ENCODE measurements at regions not wholly inside any gene's neighbourhood (a gene's known extent, or its start where the extent isn't known, plus 50 kb on each side); places are given as distances from the start of the nearest gene placed in this dataset.

GRCh38 chrX:95218976-95219375 is 1465.7 kb upstream of the DIAPH2 start:
- ATAC-seq (ENCODE audit: low read depth) (no peak), DNase-seq (no peak)
- H3K27ac Mint-ChIP-seq, result no peak overlapping the region
- H3K27me3 Mint-ChIP-seq, result no peaks in the 10 kb centered on the region
- POLR2A ChIA-PET, result no interaction called here
- no peaks in the 10 kb centered on the region for H3K36me3 Mint-ChIP-seq
- no peaks in the 10 kb centered on the region for H3K9me3 Mint-ChIP-seq
- no peaks in the 10 kb centered on the region for H3K4me1 Mint-ChIP-seq
- no peak overlapping the region for H3K4me3 Mint-ChIP-seq

DNA sequence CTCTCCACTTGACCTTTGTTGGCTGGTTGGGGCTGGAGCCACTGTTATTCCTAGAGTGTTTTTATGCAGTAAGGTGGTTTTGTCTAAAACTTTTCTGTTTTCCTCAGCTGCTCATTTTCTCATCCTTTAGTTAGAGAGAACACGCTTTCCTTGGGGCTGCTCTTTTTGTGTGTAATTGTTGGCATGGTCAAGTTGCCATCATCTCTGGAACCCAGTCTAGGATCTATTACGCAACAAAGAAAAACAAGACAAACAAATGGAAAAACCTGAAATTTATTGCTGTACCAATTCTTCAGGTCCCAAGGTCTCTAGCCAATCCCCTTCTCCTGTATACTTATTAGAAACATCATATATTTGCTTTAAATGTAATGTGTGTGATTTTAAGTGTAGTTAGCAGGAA is 1436.3 kb upstream of the DIAPH2 start:
- POLR2A ChIA-PET, result no interaction called here
- DNase-seq (no peak), ATAC-seq (ENCODE audit: low read depth) (no peak)
- H3K4me1 Mint-ChIP-seq, result no peaks in the 10 kb centered on the region
- H3K27ac Mint-ChIP-seq, result no peak overlapping the region
- H3K27me3 Mint-ChIP-seq, result no peaks in the 10 kb centered on the region
- peaks cover 2% of the 10 kb centered on the region for H3K9me3 Mint-ChIP-seq
- H3K4me3 Mint-ChIP-seq, result no peak overlapping the region
- H3K36me3 Mint-ChIP-seq, result no peaks in the 10 kb centered on the region

DNA sequence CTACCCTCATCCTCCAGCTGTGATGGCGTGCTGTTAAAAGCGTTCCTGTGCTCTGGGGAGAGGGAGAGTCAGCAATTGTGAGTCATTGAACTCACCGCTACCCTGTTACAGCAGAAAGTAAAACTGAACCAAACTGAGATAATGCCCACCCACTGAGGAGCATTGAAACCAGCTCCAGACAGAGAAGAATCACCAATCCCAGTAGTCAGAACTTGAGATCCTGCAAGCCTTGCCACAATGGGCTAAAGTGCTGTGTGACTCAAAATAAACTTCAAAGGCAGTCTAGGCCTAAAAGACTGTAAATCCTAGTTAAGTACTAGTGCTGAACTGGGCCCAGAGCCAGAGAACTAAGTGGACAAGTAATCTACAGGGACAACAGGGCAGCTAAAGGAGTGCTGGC is 1394.2 kb upstream of the DIAPH2 start:
- ATAC-seq (ENCODE audit: low read depth), result no peak
- no peak overlapping the region for H3K27ac Mint-ChIP-seq

GRCh38 chrX:95291561-95291960 is 1393.1 kb upstream of the DIAPH2 start:
- H3K27ac Mint-ChIP-seq, result no peak overlapping the region
- no peak overlapping the region for H3K4me3 Mint-ChIP-seq
- POLR2A ChIA-PET, result no interaction called here
- H3K4me1 Mint-ChIP-seq, result no peaks in the 10 kb centered on the region
- H3K9me3 Mint-ChIP-seq, result no peaks in the 10 kb centered on the region
- ATAC-seq (ENCODE audit: low read depth) (no peak), DNase-seq (no peak)
- no peaks in the 10 kb centered on the region for H3K36me3 Mint-ChIP-seq
- H3K27me3 Mint-ChIP-seq, result no peaks in the 10 kb centered on the region

More for the DNA sequence above, 1394.2 kb upstream of the DIAPH2 start:
- Mint-ChIP-seq H3K4me1 (no peaks in the 10 kb centered on the region), H3K36me3 (no peaks in the 10 kb centered on the region), H3K27me3 (no peaks in the 10 kb centered on the region), H3K9me3 (no peaks in the 10 kb centered on the region), H3K4me3 (no peak overlapping the region)
- POLR2A ChIA-PET, result no interaction called here
- no peak for DNase-seq

- Mint-ChIP-seq H3K4me3 (no peak overlapping the region), H3K36me3 (no peaks in the 10 kb centered on the region), H3K4me1 (no peaks in the 10 kb centered on the region), H3K27me3 (no peaks in the 10 kb centered on the region), H3K9me3 (no peaks in the 10 kb centered on the region), H3K27ac (no peak overlapping the region)
- ATAC-seq (ENCODE audit: low read depth) (no peak), DNase-seq (no peak)
- POLR2A ChIA-PET, result no interaction called here
Measured at GRCh38 chrX:95318882-95319281, 1365.8 kb upstream of the DIAPH2 start.

- Mint-ChIP-seq H3K27me3 (no peaks in the 10 kb centered on the region), H3K9me3 (no peaks in the 10 kb centered on the region), H3K27ac (no peak overlapping the region), H3K4me3 (no peak overlapping the region), H3K4me1 (no peaks in the 10 kb centered on the region), H3K36me3 (no peaks in the 10 kb centered on the region)
- ATAC-seq (ENCODE audit: low read depth) (no peak), DNase-seq (no peak)
- POLR2A ChIA-PET, result no interaction called here
Measured at GRCh38 chrX:95325185-95325584, 1359.5 kb upstream of the DIAPH2 start.

GRCh38 chrX:95330292-95330691 is 1354.3 kb upstream of the DIAPH2 start:
- Mint-ChIP-seq H3K9me3 (no peaks in the 10 kb centered on the region), H3K36me3 (no peaks in the 10 kb centered on the region), H3K27ac (no peak overlapping the region), H3K27me3 (no peaks in the 10 kb centered on the region), H3K4me1 (no peaks in the 10 kb centered on the region), H3K4me3 (no peak overlapping the region)
- POLR2A ChIA-PET, result no interaction called here
- ATAC-seq (ENCODE audit: low read depth) (no peak), DNase-seq (no peak)

- POLR2A ChIA-PET, result no interaction called here
- DNase-seq (no peak), ATAC-seq (ENCODE audit: low read depth) (no peak)
- H3K9me3 Mint-ChIP-seq, result no peaks in the 10 kb centered on the region
- no peak overlapping the region for H3K27ac Mint-ChIP-seq
- H3K4me3 Mint-ChIP-seq, result no peak overlapping the region
- no peaks in the 10 kb centered on the region for H3K27me3 Mint-ChIP-seq
- no peaks in the 10 kb centered on the region for H3K4me1 Mint-ChIP-seq
- no peaks in the 10 kb centered on the region for H3K36me3 Mint-ChIP-seq
Measured at GRCh38 chrX:95332530-95332929, 1352.1 kb upstream of the DIAPH2 start.

DNA sequence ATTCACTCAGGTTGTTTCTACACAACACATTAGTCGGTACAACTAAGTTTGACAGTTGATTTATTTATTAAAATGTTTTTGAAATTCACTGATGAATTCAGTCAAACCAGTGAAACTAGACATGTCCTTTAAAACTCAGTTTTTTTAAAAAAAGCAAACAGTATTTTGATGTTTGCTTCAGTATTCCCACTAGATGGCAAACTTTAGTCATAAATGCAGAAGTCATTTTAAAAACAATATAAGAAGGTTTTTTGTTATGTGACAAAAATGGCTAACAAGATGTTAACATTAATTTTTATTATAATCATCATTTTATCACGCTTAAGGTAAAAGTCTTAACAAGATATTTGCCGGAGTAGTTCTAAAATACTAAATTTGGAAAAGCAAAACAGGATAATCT is 1337.8 kb upstream of the DIAPH2 start:
- POLR2A ChIA-PET, result no interaction called here
- Mint-ChIP-seq H3K9me3 (no peaks in the 10 kb centered on the region), H3K27me3 (no peaks in the 10 kb centered on the region), H3K4me3 (no peak overlapping the region), H3K4me1 (no peaks in the 10 kb centered on the region), H3K36me3 (no peaks in the 10 kb centered on the region), H3K27ac (no peak overlapping the region)
- ATAC-seq (ENCODE audit: low read depth) (no peak), DNase-seq (no peak)

- POLR2A ChIA-PET, result no interaction called here
- Mint-ChIP-seq H3K27me3 (no peaks in the 10 kb centered on the region), H3K36me3 (no peaks in the 10 kb centered on the region), H3K4me3 (no peak overlapping the region), H3K27ac (no peak overlapping the region), H3K4me1 (no peaks in the 10 kb centered on the region), H3K9me3 (no peaks in the 10 kb centered on the region)
- ATAC-seq (ENCODE audit: low read depth) (no peak), DNase-seq (no peak)
Measured at GRCh38 chrX:95350774-95351488, 1333.7 kb upstream of the DIAPH2 start.

- no peaks in the 10 kb centered on the region for H3K27me3 Mint-ChIP-seq
- DNase-seq, result no peak
- POLR2A ChIA-PET, result interaction anchor here (0.6 kb wide), 1 partner anchor 19 kb away, joined by 3 read pairs; no protein-coding TSS in a partner anchor
Measured at GRCh38 chrX:95367286-95367685, 1317.4 kb upstream of the DIAPH2 start.

DNA sequence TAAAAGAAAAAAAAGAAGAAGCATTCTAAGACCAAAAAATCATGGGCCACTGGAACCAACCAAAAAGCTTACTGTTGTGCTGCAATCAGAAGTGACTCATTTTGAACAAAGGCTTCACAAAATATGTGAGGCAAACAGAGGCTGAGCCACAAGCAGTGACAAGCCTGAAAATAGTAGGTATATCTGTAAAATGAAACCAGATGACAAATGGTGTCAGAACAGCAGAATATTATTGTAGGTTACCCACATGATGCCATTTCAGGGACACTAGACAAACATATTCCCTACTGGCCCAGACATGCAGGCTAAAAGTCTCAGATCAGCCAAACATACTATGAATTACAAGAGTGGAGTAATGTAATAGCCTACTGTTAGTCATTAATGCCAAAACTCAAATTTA is 1301.8 kb upstream of the DIAPH2 start:
- Mint-ChIP-seq H3K4me3 (no peak overlapping the region), H3K27me3 (no peaks in the 10 kb centered on the region), H3K36me3 (no peaks in the 10 kb centered on the region), H3K27ac (no peak overlapping the region), H3K9me3 (no peaks in the 10 kb centered on the region), H3K4me1 (no peaks in the 10 kb centered on the region)
- DNase-seq, result no peak
- POLR2A ChIA-PET, result no interaction called here
- no peak for ATAC-seq (ENCODE audit: low read depth)

More at GRCh38 chrX:95367286-95367685, 1317.4 kb upstream of the DIAPH2 start:
- H3K9me3 Mint-ChIP-seq, result peaks cover 2% of the 10 kb centered on the region
- no peak for ATAC-seq (ENCODE audit: low read depth)
- H3K4me3 Mint-ChIP-seq, result no peak overlapping the region
- H3K27ac Mint-ChIP-seq, result no peak overlapping the region
- H3K36me3 Mint-ChIP-seq, result no peaks in the 10 kb centered on the region
- no peaks in the 10 kb centered on the region for H3K4me1 Mint-ChIP-seq

GRCh38 chrX:95383778-95384177 is 1300.9 kb upstream of the DIAPH2 start:
- no peak overlapping the region for H3K27ac Mint-ChIP-seq
- no peaks in the 10 kb centered on the region for H3K9me3 Mint-ChIP-seq
- no peak for DNase-seq
- POLR2A ChIA-PET, result no interaction called here
- H3K36me3 Mint-ChIP-seq, result no peaks in the 10 kb centered on the region
- no peaks in the 10 kb centered on the region for H3K27me3 Mint-ChIP-seq
- no peaks in the 10 kb centered on the region for H3K4me1 Mint-ChIP-seq
- ATAC-seq (ENCODE audit: low read depth), result no peak
- H3K4me3 Mint-ChIP-seq, result no peak overlapping the region

DNA sequence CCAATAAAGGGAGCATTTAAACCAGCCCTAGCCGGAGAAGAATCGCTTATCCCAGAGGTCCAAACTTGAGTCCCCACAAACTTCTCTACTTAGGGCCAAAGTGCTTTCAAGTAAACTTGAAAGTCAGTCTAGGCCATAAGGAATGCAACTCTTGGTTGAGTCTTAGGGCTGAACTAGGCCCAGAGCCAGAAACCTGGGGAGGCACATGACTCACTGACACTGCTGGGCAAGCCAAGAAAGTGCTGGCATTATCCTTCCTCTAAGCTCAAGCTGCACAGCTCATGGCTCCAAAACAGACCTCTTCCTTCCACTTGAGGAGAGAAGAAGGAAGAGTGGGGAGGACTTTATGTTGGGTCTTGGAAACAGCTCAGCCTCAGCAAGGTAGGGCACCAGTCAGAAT is 1257.3 kb upstream of the DIAPH2 start:
- Mint-ChIP-seq H3K9me3 (peaks cover 1% of the 10 kb centered on the region), H3K27me3 (no peaks in the 10 kb centered on the region)

GRCh38 chrX:95435198-95435597 is 1249.4 kb upstream of the DIAPH2 start:
- H3K27me3 Mint-ChIP-seq, result no peaks in the 10 kb centered on the region
- H3K4me1 Mint-ChIP-seq, result no peaks in the 10 kb centered on the region
- no peak overlapping the region for H3K27ac Mint-ChIP-seq
- no peak overlapping the region for H3K4me3 Mint-ChIP-seq
- DNase-seq, result no peak
- H3K9me3 Mint-ChIP-seq, result peaks cover 1% of the 10 kb centered on the region
- ATAC-seq (ENCODE audit: low read depth), result no peak
- POLR2A ChIA-PET, result no interaction called here
- H3K36me3 Mint-ChIP-seq, result no peaks in the 10 kb centered on the region

More for the DNA sequence above, 1257.3 kb upstream of the DIAPH2 start:
- POLR2A ChIA-PET, result no interaction called here
- no peaks in the 10 kb centered on the region for H3K4me1 Mint-ChIP-seq
- no peak overlapping the region for H3K4me3 Mint-ChIP-seq
- no peaks in the 10 kb centered on the region for H3K36me3 Mint-ChIP-seq
- no peak overlapping the region for H3K27ac Mint-ChIP-seq
- ATAC-seq (ENCODE audit: low read depth), result no peak
- DNase-seq, result no peak
